PC-3 (cell line): ENCODE measurements at regions not wholly inside any gene's neighbourhood (a gene's known extent, or its start where the extent isn't known, plus 50 kb on each side); places are given as distances from the start of the nearest gene placed in this dataset.
"Not testable (repeated sequence)": the region's sequence is repeated elsewhere in the genome, so short reads cannot be mapped to it uniquely, and the experiment has no call there.

Experiments
- ATAC-seq: fragments of 200-7000 bp; cut with Tn5 transposase; 2 replicates; pipeline ENCODE4 v1.9.1; 2020; ENCODE audit warnings: mild to moderate bottlenecking, moderate library complexity
- BruUV-seq: library from RNA; stranded (reverse); fragments of 400-500 nt; replicated peaks from 2 replicates; lab custom pipeline; 2021; lab: Mats Ljungman, UMichigan
- CTCF ChIA-PET: fragments of 300-600 bp; sonication (Branson Sonifier 250); formaldehyde crosslinking; loops from one replicate; lab custom pipeline; 2022; ENCODE audit warnings: antibody characterized with exemption; lab: Charles Lee
- POLR2A ChIA-PET: fragments of 300-600 bp; sonication (Branson Sonifier 250); formaldehyde crosslinking; loops from one replicate; lab custom pipeline; 2022; ENCODE audit warnings: antibody characterized with exemption; ENCODE audit not compliant: unreplicated experiment; lab: Charles Lee
- DNase-seq: peaks from one replicate; pipeline ENCODE4 v3.0.0-alpha.2; 2015
- H2AFZ ChIP-seq: fragments of 300-600 bp; sonication (generic); 2 replicates; pipeline ENCODE4 v1.6.0; 2016; ENCODE audit warnings: antibody characterized with exemption, low read length
- H3F3A ChIP-seq: fragments of 300-600 bp; sonication (generic); one replicate; pipeline ENCODE4 v1.6.0; 2017; ENCODE audit warnings: antibody characterized with exemption, low read length, control low read depth, mild to moderate bottlenecking; ENCODE audit not compliant: unreplicated experiment
- H3K27ac ChIP-seq: fragments of 300-600 bp; sonication (generic); 2 replicates; pipeline ENCODE4 v1.5.1; 2016; ENCODE audit warnings: mild to moderate bottlenecking, low read length
- H3K27me3 ChIP-seq: fragments of 300-600 bp; sonication (generic); 2 replicates; pipeline ENCODE4 v1.6.1; 2016; ENCODE audit warnings: low read length, mixed read lengths
- H3K36me3 ChIP-seq: fragments of 300-600 bp; sonication (generic); 2 replicates; pipeline ENCODE4 v1.6.1; 2016; ENCODE audit warnings: low read depth, mixed run types, low read length, mixed read lengths
- H3K4me1 ChIP-seq: fragments of 300-600 bp; sonication (generic); 2 replicates; pipeline ENCODE4 v1.5.1; 2016; ENCODE audit warnings: low read length; ENCODE audit not compliant: insufficient read depth
- H3K4me2 ChIP-seq: fragments of 300-600 bp; sonication (generic); 2 replicates; pipeline ENCODE4 v1.6.0; 2016; ENCODE audit warnings: low read length
- H3K4me3 ChIP-seq: fragments of 300-600 bp; sonication (generic); 2 replicates; pipeline ENCODE4 v1.5.1; 2016; ENCODE audit warnings: mild to moderate bottlenecking, low read length, mixed read lengths
- H3K79me2 ChIP-seq: fragments of 300-600 bp; sonication (generic); 2 replicates; pipeline ENCODE4 v1.6.1; 2017; ENCODE audit warnings: low read length, mixed read lengths
- H3K9ac ChIP-seq: fragments of 300-600 bp; sonication (generic); 2 replicates; pipeline ENCODE4 v1.6.0; 2016; ENCODE audit warnings: mild to moderate bottlenecking, low read length
- H3K9me2 ChIP-seq: fragments of 300-600 bp; sonication (generic); replicated peaks from 2 replicates; pipeline ENCODE4 v1.6.1; 2016; ENCODE audit warnings: mixed run types, low read length, mixed read lengths
- H3K9me3 ChIP-seq: fragments of 300-600 bp; sonication (generic); 2 replicates; pipeline ENCODE4 v1.6.1; 2016; ENCODE audit warnings: low read length, mixed read lengths
- H4K20me1 ChIP-seq: fragments of 300-600 bp; sonication (generic); 2 replicates; pipeline ENCODE4 v1.6.1; 2016; ENCODE audit warnings: low read length, mixed read lengths
- CTCF ChIP-seq: fragments of 300-600 bp; sonication (generic); conservative IDR thresholded peaks from 2 replicates; pipeline ENCODE4 v1.5.1; 2017; ENCODE audit warnings: antibody characterized with exemption, low read depth, mild to moderate bottlenecking, low read length
- intact Hi-C: fragments of 100-400 bp; cut with micrococcal nuclease; formaldehyde crosslinking; loops from 2 replicates; pipeline ENCODE4 v1.9.0; 2023

DNA sequence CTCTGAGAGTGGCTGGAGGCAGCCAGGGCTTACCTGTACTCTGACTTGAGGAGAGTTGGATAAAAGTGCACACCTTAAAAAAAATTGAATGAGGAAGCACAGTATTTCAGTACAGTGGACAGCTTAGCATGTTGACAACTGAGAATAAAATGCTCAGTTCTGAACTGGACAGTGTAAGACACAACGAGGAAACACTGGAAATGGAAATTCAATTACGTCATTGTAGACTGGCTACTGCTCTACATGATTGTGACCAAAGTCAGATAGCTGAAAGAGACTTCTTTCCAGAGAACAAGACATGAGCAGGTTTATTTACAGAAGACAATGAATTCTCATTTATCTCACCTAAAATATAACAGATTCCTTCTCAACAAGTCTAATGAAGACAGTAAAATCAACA, 100.1 kb downstream of the CCDC74A start:
- DNase-seq, H3F3A ChIP-seq, H3K9me3 ChIP-seq, H3K36me3 ChIP-seq, intact Hi-C loops, H4K20me1 ChIP-seq, H3K9ac ChIP-seq, H3K27me3 ChIP-seq, ATAC-seq, H3K9me2 ChIP-seq, H3K79me2 ChIP-seq, H3K27ac ChIP-seq, H3K4me3 ChIP-seq, BruUV-seq, POLR2A ChIA-PET, CTCF ChIA-PET, H3K4me1 ChIP-seq, H3K4me2 ChIP-seq, H2AFZ ChIP-seq: not testable (repeated sequence)

DNA sequence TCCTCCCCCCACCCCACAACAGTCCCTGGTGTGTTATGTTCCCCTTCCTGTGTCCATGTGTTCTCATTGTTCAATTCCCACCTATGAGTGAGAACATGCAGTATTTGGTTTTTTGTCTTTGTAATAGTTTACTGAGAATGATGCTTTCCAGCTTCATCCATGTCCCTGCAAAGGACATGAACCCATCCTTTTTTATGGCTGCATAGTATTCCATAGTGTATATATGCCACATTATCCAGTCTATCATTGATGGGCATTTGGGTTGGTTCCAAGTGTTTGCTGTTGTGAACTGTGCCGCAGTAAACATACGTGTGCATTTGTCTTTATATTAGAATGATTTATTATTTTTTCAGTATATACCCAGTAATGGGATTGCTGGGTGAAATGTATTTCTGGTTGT, 104.0 kb downstream of the CCDC74A start:
- not testable (repeated sequence) for H3K9me3 ChIP-seq, BruUV-seq, DNase-seq

GRCh38 chr2:131633405-131633804, 105.7 kb downstream of the CCDC74A start:
- H3F3A ChIP-seq, H3K4me1 ChIP-seq, H3K36me3 ChIP-seq, ATAC-seq, intact Hi-C loops, H3K9ac ChIP-seq, H3K79me2 ChIP-seq, BruUV-seq, H3K27me3 ChIP-seq, H3K27ac ChIP-seq, H3K4me3 ChIP-seq, H4K20me1 ChIP-seq, H3K9me2 ChIP-seq, H2AFZ ChIP-seq, DNase-seq, CTCF ChIA-PET, H3K9me3 ChIP-seq, H3K4me2 ChIP-seq, POLR2A ChIA-PET: not testable (repeated sequence)

More for the DNA sequence above, 104.0 kb downstream of the CCDC74A start:
- ATAC-seq, H3K36me3 ChIP-seq, H3K27ac ChIP-seq, H3K27me3 ChIP-seq, H3K9ac ChIP-seq, H3K79me2 ChIP-seq, intact Hi-C loops, H3K4me3 ChIP-seq, CTCF ChIA-PET, H2AFZ ChIP-seq, H3F3A ChIP-seq, POLR2A ChIA-PET, H3K9me2 ChIP-seq, H3K4me2 ChIP-seq, H4K20me1 ChIP-seq, H3K4me1 ChIP-seq: not testable (repeated sequence)

- TF ChIP-seq CTCF, result 0 out of 2 replicates have a peak, but pooled peaks have one; percentile 13
- ATAC-seq, H2AFZ ChIP-seq, H3K4me1 ChIP-seq, H4K20me1 ChIP-seq, POLR2A ChIA-PET, H3K9me3 ChIP-seq, intact Hi-C loops, CTCF ChIA-PET, DNase-seq, H3K4me2 ChIP-seq, H3K27ac ChIP-seq, H3K9me2 ChIP-seq, H3K4me3 ChIP-seq, H3K9ac ChIP-seq, H3K36me3 ChIP-seq, H3K27me3 ChIP-seq, BruUV-seq, H3F3A ChIP-seq, H3K79me2 ChIP-seq: not testable (repeated sequence)
Observed at GRCh38 chr2:131633827-131634695, 106.4 kb downstream of the CCDC74A start.
